ENCODE measurements at regions not wholly inside any gene's neighbourhood (a gene's known extent, or its start where the extent isn't known, plus 50 kb on each side); places are given as distances from the start of the nearest gene placed in this dataset.
"Not testable (repeated sequence)": the region's sequence is repeated elsewhere in the genome, so short reads cannot be mapped to it uniquely, and the experiment has no call there.

GRCh38 chr1:161454865-161455707 is 50.2 kb upstream of the FCGR2A start:
- DNase-seq (ENCODE audit: low read depth); H3K4me3 ChIP-seq (ENCODE audit: low read depth, low read length): not testable (repeated sequence)

DNA sequence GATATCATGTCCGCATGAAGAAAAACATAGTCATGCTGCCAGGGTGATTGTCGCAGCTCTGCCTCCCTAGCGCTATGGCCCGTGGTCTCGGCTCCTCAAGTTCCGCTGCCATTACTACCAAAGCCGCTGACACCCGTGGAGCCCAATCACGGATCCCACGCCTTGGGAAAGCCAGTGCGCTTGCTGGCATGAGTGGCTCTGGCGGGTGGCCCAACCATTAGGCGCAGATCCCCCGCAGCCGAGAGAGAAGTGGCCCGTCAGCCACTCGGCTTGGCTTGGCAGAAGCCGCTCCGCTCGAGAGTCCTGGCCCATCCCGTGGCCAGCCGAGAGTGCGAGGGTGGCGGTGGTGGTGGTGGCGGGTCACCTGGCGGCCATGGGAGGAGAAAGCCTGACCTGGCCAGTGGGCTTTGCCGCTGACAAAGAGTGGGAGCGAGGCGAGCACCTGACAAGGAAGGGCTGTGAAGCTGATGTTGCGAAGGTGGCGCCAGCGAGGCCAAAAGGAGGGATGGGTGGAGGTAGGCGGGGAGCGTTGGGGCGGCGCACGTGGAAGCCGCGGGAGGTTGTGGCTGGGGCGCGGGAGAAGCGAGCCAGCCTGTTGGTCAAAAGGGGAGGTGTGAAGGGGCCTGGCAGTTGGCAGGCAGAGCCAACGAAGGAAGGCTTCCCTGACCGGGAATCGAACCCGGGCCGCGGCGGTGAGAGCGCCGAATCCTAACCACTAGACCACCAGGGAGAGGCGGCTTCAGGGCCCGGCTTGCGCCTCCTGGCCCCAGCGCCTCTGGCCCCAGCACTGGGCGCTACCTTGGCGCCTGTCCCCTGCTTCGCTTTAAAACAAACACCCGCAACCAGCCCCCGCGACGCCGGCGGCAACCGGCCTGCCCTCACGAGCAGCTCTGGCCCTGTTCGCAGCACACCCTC is 51.0 kb upstream of the FCGR2A start:
- H3K4me3 ChIP-seq (ENCODE audit: low read depth, low read length); DNase-seq (ENCODE audit: low read depth): not testable (repeated sequence)

GRCh38 chr1:161451698-161452348 is 53.4 kb upstream of the FCGR2A start:
- DNase-seq (ENCODE audit: low read depth); H3K4me3 ChIP-seq (ENCODE audit: low read depth, low read length): not testable (repeated sequence)

DNA sequence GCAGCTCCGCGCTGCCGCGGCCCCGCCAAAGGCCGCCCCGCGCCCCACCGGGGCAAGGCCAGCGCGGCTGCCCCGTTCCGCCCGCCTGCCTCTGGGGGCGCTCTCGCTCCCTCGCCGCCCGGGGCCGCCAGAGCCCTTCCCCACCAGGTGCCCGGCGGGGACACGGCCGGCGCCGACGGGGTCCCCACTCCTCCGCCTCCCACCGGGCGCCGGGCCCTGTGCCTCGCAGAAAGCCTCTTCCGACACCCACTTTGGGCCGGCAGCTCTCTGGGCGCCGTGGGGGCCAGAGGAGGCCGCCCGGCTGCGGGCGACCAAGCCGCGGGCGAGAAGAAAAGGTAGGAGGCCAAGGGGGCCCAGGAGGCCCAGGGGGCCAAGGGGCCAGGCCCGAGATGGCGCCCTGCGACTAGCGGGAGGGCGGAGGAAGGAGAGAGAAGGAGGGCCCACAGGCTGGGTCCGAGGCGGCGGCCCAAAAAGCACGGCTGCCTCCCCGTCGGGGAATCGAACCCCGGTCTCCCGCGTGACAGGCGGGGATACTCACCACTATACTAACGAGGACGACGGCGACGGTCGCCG is 57.4 kb upstream of the FCGR2A start:
- not testable (repeated sequence) for H3K4me3 ChIP-seq (ENCODE audit: low read depth, low read length); DNase-seq (ENCODE audit: low read depth)

- not testable (repeated sequence) for H3K4me3 ChIP-seq (ENCODE audit: low read depth, low read length); DNase-seq (ENCODE audit: low read depth)
Observed at GRCh38 chr1:161447040-161447759, 58.1 kb upstream of the FCGR2A start.

DNA sequence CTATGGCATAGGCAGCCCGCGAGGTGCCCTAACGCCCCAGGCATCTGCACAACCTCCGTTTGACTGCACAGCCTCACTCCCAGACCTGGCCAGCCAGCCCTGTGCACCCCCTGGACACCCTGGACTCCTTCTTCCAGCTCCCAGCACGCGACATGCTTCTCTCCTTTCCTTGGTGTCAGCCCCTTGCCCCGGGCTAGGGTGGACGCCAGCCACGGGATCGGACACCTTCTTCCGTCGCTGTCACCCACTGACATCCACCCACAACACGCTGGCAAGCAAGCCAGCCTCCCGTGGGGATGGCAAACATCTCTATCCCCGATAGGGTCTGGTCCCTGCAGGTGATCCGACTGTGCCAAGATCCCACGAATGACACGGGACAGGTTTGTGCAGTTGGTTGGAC is 60.5 kb upstream of the FCGR2A start:
- DNase-seq (ENCODE audit: low read depth); H3K4me3 ChIP-seq (ENCODE audit: low read depth, low read length): not testable (repeated sequence)

DNA sequence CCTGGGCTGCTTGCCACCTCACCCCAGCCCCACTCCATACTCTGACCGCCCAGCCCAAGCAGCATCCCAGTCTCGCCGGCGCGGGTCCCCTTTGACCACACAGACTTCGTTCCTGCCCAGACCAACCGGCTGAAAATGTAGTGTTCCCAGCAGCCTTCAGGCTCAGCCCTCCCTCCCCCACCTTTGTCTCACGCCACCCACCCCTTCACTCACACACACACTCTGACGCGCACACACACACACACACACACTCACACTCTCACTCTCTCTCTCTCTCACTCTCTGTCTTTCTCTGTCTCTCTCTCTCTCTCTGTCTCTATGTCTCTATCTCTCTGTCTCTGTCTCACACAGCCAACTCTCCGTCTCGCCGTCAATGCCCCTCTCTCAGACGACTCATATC is 61.0 kb upstream of the FCGR2A start:
- not testable (repeated sequence) for DNase-seq (ENCODE audit: low read depth); H3K4me3 ChIP-seq (ENCODE audit: low read depth, low read length)

- H3K4me3 ChIP-seq (ENCODE audit: low read depth, low read length) = peak overlapping the region; percentile 72
- no peak for DNase-seq (ENCODE audit: low read depth)
- TF ChIP-seq CTCF (IDR thresholded peaks at IDR 0.05; ENCODE audit: low read depth, low read length, missing control alignments) = peak; percentile 57
Observed at GRCh38 chr1:161440312-161440894, 64.9 kb upstream of the FCGR2A start.

GRCh38 chr1:161439280-161440232 is 65.7 kb upstream of the FCGR2A start:
- peak overlapping the region; percentile 72 for H3K4me3 ChIP-seq (ENCODE audit: low read depth, low read length)
- no peak for TF ChIP-seq CTCF (IDR thresholded peaks at IDR 0.05; ENCODE audit: low read depth, low read length, missing control alignments)
- no peak for DNase-seq (ENCODE audit: low read depth)

DNA sequence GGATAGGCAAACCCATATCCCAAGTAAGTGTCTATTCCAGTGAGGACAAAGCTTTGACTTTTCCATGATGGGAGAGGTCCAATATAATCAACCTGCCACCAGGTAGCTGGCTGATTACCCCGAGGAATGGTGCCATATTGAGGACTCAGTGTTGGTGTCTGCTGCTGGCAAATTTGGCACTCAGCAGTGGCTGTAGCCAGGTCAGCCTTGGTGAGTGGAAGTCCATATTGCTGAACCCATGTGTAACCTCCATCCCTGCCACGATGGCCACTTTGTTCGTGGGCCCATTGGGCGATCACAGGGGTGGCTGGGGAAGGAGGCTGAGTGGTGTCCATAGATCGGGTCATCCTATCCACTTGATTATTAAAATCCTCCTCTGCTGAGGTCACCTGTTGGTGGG is 65.5 kb upstream of the CFAP126 start:
- DNase-seq (ENCODE audit: low read depth); H3K4me3 ChIP-seq (ENCODE audit: low read depth, low read length): not testable (repeated sequence)

Data from GM12864 (cell line).